GM18861 (cell line): ENCODE measurements at regions not wholly inside any gene's neighbourhood (a gene's known extent, or its start where the extent isn't known, plus 50 kb on each side); places are given as distances from the start of the nearest gene placed in this dataset.

Source experiments
- ATAC-seq: cut with Tn5 transposase; IDR thresholded peaks from one replicate; pipeline ENCODE4 v1.9.1; 2021; ENCODE audit not compliant: unreplicated experiment

DNA sequence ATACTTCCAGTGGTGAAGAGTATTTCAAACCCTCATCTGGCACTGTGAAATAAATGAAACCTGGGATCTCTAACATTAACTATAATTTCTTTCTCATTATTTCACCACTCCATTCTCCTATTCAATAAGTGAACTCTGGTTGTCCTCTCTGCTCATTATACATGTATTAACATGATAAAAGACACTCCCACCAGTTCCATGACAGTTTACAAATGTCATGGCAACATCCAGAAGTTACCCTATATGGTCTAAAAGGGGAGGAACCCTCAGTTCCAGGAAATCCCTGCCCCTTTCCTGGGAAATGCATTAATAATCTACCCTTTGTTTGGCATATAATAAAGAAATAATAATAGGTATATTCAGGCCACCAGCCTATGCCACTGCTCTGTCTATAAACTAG, 62.7 kb upstream of the BRINP3 start:
- ATAC-seq = no peak

DNA sequence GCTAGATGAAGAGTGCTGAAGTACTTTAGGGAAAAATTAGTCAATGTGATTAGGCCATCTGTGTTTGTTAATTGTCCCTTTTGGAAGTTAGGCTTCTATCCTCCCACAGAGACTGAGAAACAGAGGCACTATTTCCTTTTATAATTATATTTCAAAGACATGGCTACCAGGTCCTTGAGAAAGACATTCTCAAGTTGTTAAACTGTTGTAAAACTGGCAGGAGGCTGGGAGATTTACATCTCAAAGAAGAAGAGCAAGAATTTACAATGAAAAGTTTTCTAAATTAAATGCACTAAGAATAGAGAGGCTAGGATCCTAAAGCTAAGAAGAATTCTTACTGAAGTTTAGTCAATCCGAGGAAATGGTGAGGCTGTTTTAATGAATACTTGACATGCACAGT, 74.0 kb upstream of the BRINP3 start:
- ATAC-seq = no peak

DNA sequence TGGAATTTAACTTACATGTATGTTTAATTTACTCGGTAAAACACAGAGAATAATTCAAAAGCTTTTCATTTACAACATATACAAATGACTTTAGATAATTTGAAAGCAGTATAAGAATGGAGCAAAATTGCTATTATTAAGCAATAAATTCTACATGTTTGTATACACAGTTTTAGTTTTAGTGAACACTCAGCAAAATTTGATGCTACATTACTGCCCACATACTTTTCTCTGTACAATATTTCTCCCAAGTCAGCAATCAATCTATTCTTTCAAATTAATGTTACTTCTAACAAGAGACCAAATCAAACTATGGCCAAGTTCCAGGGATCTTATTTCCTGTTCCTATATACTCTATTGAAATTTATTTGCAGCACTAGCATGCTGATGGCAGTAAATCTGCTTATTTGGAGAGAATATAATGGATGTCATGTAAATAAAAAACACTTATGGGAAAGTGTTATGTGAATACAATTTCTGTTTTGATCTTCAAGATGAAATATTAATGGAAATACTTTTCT, 82.6 kb upstream of the BRINP3 start:
- ATAC-seq = no peak

DNA sequence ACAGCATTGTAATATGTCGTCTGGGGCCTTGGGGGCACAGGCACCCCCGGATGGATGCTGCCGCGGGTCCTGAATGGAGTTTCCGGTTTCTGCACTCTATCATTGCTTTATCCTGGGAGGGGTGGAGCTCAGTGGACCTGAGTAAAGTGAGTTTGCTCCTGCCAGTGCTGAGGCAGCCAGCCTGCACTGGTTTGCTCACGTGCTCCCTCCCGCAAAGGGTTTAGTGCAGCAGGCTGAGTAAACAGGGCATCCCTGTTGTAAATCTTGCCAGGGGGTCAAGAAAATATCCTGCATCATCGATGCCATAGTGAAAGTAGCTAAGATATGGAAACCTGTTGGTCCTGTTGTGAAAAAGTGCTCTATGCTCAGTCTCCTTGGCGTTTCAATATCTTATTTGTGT, 85.6 kb upstream of the BRINP3 start:
- no peak for ATAC-seq

DNA sequence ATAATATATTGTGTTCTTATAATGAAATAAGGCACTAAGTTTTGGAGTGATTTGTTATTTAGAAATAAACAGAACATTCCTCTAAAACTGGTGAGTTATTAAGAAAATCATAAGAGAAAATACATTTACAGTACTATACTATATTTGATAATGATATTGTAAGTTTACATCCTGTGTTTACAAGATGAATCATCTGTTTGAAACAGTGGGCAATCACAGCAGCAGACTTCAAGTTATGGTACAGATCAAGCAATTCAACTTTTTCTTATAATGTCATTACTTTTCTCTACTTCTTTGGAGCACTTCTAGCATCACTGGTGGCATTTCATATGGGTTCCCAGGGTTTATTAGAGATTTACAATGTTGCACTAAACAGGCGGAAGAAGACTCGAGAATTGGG, 86.5 kb upstream of the BRINP3 start:
- ATAC-seq = no peak

DNA sequence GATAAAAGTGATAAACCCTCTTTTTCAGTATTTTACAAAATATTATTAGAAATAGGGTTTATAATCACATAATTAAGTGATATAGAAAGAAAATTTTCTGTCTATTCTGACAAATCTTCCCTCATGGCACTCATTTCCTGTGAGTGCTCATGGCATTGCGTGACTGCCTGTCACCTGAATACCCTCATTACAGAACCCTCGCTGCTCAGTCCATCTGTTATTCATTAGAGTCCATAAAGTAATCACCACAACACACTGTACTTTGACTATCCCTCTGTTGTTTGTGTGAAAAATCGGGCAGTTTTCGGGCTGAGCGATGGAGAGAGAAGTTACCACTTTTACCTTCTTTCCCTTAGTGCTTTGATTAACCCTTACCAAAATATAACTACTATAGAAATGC, 100.4 kb upstream of the BRINP3 start:
- ATAC-seq = no peak

DNA sequence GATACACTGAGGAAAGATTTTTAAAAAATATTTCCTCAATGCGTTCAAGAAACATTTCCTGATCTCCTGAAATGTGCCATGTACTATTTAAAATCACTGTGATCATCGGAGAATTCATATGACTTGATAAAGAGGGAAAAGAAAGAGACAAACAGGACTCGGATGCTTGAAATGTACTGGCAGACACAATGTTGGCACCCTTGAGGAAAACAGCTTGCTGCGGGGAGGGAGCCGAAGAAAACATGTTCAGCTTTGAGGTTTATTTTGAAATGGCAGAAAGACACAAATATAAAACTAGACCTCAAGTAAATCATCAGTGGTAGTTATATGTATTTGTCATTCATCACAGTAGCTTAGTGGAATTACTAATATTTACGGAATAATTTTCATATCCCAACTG, 100.9 kb upstream of the BRINP3 start:
- no peak for ATAC-seq

DNA sequence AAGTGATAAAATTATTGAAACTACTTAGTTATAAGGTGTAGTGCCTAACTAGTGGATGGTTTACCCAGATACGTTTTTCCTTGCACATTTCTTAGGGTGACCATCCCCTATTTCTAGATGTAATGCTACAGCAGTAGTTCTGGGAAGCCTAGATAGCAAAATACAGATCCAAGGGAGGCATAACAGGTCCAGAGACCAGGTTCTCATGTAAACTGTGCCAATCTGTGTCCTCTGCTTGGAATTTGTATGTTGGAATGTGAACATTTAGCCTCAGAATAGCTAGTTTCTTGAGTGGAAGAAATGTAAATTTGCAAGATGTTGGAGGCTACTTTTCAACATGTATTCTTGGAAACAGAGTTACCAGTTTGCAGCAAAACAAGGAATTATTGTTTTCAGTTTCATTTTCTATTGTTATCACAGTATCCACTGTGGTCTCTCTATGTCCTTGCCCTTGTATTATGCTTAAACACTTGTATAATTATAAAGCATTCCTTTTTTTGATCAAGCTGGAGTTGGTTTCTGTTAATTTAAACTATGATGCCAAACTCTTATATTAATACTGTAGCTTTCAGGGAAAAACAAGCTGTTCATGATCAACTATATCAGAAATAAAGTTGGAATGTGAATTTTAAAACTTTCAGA, 102.0 kb upstream of the BRINP3 start:
- ATAC-seq = no peak

DNA sequence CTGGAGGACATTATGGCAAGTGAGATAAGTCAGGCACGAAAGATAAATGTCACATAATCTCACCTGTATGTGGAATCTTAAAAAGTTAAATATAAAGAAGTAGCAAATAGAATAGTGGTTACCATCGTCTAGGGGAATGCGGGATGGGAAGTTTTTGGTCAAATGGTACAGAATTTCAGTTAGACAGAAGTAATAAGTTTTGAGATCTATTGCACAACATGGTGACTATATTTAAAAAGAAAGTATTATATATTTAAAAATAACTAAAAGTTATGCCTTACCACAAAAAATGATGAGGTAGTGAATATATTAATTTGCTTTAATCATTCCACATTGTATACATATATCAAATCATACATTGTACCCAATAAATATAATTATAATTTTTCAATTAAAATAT, 106.2 kb upstream of the BRINP3 start:
- no peak for ATAC-seq

DNA sequence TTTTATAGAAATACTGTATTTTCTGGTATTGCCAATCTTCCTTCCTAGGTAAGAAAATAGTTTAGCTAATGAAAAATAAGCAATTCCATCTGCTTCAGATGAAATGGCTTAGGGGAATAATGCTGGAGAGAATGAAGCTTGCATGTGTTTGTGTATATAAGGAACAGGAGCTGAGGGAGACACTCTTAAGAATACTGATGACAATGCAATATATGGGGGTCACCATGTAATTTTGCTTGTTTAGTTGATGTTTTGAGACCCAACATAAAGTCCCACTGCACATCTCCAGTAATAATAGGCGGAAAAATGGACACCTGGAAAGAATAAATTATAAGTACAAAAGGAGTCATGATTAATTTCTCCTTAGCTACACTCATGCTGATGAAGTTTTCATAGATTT, 110.8 kb upstream of the BRINP3 start:
- no peak for ATAC-seq

DNA sequence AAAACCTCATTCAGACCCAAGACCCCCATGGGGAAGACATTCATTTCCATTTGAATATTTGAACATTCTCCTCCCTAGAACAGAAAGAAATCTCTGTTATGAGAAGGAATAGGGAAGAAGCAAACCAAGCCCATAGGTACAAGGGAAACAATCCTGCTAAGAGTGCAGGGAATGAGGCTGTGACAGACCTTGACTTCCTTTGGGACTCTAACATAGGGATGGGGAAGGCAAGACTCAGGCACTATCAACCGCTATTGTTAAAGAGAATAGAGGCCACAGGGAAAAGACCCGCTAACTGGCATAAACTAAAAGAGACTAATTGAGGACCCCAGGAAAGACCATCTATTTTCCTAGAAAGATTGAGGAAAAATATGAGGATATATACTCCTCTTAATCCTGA, 117.8 kb upstream of the BRINP3 start:
- ATAC-seq = no peak

DNA sequence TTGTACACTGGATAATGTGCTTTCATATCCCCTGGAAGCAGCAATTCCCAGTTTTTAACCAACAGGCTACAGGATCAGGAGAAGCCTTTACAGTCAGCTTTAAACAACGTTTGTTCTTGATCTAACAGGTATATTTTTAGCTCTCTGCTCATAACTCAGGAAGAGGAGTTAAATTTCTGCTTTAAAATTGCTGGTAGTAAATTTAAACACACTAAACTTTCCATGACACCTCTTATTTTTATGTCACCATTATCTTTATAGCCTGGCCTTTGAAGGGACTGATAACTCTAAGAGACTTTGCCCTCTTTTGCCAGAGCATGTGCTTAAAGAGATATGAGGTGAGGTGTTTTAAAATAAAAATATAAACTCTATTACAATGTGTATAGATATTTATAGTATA, 119.6 kb upstream of the BRINP3 start:
- ATAC-seq = no peak

DNA sequence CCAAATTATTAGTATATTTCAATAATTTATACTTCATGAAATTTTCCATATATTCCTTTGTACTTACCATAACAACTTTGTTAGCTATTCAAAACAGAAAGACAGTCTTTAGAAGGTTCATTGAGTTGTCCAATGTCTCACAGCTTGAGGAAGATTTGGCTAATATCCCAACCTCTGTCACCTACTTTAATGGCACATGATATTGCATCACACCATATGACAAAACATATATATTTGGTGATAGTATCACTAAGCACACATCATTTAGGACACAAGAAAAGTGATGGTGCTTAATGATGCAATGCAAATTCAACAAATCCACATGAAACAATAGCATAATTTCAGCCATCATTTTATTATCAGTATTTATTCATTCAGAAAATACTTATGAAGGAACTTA, 122.0 kb upstream of the BRINP3 start:
- no peak for ATAC-seq

DNA sequence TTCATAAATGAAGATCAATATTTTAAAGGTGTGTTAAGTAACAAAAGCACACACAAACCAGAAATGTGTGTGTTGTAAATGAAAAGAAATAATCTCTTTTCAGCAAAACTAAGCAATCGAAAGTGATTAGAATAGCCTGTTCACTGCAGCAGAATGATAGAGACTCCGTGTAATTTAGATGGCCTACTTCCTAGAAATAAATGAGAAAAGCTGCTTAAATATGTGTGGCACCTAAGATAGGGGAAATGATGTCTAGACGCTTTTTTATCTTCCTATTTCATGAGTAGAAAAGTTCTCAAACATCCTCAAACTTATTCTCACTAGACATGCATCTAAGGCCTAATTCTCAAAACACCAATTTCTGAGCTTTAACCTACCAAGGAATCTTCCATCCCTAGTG, 124.7 kb upstream of the BRINP3 start:
- no peak for ATAC-seq

DNA sequence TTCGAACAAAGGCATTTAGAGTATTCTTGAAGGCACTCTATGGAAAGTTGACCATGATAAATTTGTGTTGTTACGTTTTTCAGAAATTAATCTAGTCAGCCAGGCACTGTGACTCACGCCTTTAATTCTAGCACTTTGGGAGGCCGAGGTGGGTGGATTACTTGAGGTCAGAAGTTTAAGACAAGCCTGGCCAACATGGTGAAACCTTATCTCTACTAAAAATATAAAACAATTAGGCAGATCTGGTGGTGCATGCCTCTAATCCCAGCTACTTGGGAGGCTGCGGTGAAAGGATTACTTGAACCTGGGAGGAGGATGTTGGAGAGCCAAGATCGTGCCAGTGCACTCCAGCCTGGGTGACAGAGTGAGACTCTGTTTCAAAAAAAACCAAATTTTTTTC, 130.6 kb upstream of the BRINP3 start:
- no peak for ATAC-seq

DNA sequence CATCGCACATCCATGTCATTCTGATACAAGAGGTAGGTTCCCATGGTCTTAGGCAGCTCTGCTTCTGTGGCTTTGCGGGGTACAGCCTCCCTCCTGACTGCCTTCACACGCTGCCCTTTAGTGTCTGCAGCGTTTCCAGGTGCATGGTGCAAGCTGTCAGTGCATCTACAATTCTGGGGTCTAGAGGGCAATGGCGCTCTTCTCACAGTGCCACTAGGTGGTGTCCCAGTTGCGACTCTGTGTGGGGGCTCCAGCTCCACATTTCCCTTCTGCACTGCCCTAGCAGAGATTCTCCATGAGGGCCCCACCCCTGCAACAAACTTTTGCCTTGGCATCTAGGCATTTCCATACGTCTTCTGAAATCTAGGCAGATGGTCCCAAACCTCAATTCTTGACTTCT, 138.2 kb upstream of the BRINP3 start:
- ATAC-seq = no peak

DNA sequence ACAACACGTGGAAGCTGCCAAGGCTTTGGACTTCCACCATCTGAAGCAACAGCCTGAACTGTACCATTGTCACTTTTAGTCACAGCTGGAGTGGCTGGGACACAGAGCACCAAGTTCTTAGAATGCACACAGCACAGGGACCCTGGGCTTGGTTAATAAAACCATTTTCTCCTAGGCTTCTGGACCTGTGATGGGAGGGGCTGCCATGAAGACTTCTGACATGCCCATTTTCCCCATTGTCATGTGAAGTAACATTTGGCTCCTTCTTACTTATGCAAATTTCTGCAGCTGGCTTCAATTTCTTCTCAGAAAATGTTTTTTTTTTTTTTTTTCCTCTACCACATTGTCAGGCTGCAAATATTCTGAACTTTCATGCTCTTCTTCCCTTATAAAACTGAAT, 138.6 kb upstream of the BRINP3 start:
- no peak for ATAC-seq

DNA sequence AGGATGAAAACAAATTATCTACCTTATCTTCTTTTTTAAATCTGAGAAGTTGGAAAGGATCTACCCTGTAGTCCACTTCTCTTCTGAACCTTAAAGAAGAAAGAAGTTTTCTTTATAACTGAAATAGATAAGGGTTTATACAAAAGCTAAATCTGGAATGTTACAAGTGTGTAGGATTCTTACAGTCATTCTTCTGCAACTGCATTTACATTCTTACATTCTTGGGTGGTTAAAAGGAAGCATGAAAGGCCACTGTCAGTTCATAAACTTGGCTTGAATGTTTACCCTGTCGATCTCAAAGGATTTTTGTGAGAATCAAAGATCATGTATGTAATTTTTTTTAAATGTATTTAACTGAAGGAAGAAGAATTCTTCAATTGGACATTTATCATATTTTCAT, 142.1 kb upstream of the BRINP3 start:
- ATAC-seq = no peak

DNA sequence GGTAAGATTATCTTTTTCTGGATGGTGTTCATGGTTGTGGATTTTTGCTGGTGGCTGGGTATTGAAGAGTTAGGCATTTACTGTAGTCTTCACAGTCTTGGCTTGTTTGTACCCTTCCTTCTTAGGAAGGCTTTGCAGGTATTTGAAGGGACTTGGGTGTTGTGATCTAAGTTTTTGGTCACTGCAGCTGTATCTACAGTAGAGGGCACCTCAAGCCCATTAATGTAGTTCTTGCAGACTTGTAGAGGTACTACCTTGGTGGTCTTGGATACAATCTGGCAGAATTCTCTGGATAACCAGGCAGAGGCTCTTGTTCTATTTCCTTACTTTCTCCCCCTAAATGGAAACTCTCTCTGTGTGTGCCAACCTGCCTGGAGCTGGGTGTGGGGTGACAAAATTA, 155.8 kb upstream of the BRINP3 start:
- no peak for ATAC-seq

DNA sequence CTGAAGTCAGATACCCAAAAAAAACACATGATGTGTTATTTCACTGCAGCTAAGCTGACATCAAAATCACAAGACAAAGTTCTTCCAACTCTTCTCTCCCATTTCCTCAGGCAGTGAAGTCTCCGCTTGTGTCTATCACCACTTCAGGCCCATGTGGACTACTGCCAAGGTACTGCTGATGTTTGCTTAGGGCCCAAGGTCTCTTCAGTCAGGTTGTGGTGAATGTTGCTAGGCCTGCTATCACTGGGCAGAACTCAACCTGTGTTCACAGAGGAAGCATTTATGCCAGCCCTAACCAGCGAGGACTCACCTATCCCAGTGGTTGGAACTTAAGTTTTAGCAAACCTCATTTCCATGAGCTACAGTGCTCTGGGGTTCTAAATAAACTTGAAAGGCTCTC, 156.5 kb upstream of the BRINP3 start:
- ATAC-seq = no peak

DNA sequence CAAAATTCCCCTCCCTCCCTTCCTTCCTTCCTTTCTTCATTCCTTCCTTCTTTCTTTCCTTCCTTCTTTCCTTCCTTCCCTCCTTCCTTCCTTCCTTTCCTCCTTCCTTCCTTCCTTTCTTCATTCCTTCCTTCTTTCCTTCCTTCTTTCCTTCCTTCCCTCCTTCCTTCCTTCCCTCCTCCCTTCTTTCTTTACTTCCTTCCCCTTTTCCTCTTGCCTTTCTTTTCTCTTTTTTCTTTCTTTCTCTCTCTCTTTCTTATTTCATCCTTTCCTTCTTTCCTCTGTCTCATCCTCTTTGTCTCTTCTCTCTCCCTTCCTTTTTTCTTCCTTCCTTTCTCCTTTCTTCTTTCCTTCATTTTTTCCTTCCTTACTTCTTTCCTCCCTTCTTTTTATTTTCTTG, 171.9 kb upstream of the BRINP3 start:
- ATAC-seq = no peak

DNA sequence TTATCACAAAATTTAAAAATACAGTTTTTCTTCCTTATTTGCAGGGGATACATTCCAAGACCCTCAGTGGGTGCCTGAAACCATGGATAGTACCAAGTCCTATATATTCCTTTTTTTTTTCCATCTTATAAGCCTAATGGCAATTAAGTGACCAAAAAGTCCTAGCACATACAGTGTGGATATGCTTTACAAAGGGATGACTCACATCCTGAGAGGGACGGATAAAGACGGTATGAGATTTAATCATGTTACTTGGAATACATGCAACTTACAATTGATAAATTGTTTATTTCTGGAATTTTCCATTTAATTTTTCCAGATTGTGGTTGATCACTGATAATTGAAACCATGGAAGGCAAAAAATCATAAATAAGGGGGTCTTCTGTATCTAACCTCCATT, 181.2 kb upstream of the BRINP3 start:
- no peak for ATAC-seq

DNA sequence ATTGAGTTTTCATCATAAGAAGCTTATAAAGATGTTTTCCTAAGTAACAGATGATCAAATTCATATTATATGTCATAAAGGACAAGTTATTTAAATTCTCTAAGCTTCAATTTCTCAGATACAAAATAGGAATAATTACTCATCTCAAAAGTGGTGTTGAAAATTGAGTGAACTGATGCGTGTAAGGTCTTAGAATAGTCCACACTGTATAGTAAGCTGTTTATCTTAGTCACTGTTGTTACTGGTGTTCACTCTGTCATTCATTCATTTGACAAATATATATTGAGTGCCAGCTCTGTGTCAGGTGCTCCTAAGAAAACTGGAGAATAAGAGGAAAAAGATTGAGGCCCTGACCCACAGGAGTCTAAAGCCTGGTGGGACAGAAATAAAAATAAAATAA, 186.3 kb upstream of the BRINP3 start:
- peak; percentile 43 for ATAC-seq

DNA sequence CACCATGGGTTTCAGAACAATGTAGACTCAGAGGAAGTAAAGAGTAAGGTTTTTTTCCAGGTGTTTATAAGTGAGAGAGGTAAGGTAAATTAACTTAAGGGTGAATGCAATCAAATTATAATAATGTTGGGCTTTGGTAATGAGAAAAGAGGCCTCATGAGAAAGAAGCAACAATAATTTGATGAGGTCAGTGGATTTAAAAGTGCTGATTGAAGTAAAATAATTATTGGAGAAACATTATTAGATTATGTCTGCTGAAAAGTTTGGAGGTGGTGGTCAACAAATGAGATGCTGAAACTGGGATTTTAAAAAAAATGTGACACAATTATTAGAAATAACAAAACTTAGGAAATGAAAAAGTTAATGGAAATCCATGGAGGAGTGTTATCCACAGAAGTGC, 187.4 kb upstream of the BRINP3 start:
- no peak for ATAC-seq
